NCI-H524 treated with DMSO at 0.1 percent for 48 hours (cell line): ENCODE measurements at regions not wholly inside any gene's neighbourhood (a gene's known extent, or its start where the extent isn't known, plus 50 kb on each side); places are given as distances from the start of the nearest gene placed in this dataset.
A peak's percentile ranks its signal among the peaks of the same experiment; 100 is the strongest.
"Not testable (repeated sequence)": the region's sequence is repeated elsewhere in the genome, so short reads cannot be mapped to it uniquely, and the experiment has no call there.

ENCODE experiments used
- DNase-seq: peaks from one replicate; lab custom pipeline; 2025; lab: John Stamatoyannopoulos, UW

- no peak for DNase-seq
Measured at GRCh38 chrX:111581086-111581485, 69.6 kb downstream of the SERTM2 start.

- peak; percentile 54 for DNase-seq
Measured at GRCh38 chrX:111585337-111585736, 73.9 kb downstream of the SERTM2 start.

GRCh38 chrX:111594348-111594877, 83.0 kb downstream of the SERTM2 start:
- DNase-seq, result not testable (repeated sequence)

GRCh38 chrX:111597967-111598366, 83.0 kb upstream of the ALG13 start:
- no peak for DNase-seq

- DNase-seq, result no peak
Measured at GRCh38 chrX:111608724-111609123, 72.2 kb upstream of the ALG13 start.

GRCh38 chrX:111609206-111609605, 71.8 kb upstream of the ALG13 start:
- DNase-seq, result no peak

GRCh38 chrX:111615227-111615626, 65.7 kb upstream of the ALG13 start:
- DNase-seq, result no peak

GRCh38 chrX:111616786-111617185, 64.2 kb upstream of the ALG13 start:
- no peak for DNase-seq

GRCh38 chrX:111620084-111620483, 60.9 kb upstream of the ALG13 start:
- DNase-seq, result not testable (repeated sequence)

- no peak for DNase-seq
Measured at GRCh38 chrX:111624169-111624568, 56.8 kb upstream of the ALG13 start.

GRCh38 chrX:111627256-111627655, 53.7 kb upstream of the ALG13 start:
- DNase-seq, result not testable (repeated sequence)
